GM18909 (cell line): ENCODE measurements at regions not wholly inside any gene's neighbourhood (a gene's known extent, or its start where the extent isn't known, plus 50 kb on each side); places are given as distances from the start of the nearest gene placed in this dataset.

Experiments
- ATAC-seq: cut with Tn5 transposase; IDR thresholded peaks from one replicate; pipeline ENCODE4 v1.9.1; 2021; ENCODE audit warnings: mild to moderate bottlenecking; ENCODE audit not compliant: unreplicated experiment, poor library complexity

GRCh38 chr2:576292-576691 is 100.9 kb downstream of the TMEM18 start:
- ATAC-seq: no peak

GRCh38 chr2:575727-576236 is 101.4 kb downstream of the TMEM18 start:
- no peak for ATAC-seq

DNA sequence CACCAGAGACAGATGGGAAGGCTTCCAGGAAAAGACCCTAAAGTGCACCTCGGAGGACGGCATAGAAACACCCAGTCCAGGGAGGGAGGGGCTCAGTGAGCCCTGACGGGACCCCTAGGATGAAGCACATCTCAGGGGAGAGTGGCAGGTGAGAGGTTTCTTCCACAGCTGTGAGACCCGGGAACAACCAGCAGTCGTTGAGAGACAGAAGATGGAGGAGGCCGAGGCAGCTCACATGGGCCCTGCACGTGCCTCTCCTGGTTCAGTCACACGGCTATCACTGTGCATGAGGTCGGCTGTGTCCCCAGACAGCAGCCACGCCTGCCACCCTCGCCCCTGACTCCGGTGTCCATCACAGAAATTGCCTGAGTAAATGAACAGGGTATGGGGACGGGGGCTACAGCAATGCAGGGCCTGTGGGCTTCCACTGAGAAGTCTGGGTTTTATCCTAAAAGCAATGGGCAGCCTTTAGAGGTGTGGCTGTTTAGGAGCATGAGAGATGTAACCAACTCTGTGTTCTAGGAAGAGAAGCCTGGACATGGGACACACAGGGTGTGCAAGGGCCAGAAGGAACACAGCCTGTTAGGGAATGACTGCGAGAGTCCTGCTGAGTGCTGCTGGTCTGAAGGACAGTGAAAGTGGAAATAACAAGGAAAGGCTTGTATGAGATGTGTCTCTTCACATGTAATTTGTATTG is 102.0 kb downstream of the TMEM18 start:
- no peak for ATAC-seq

DNA sequence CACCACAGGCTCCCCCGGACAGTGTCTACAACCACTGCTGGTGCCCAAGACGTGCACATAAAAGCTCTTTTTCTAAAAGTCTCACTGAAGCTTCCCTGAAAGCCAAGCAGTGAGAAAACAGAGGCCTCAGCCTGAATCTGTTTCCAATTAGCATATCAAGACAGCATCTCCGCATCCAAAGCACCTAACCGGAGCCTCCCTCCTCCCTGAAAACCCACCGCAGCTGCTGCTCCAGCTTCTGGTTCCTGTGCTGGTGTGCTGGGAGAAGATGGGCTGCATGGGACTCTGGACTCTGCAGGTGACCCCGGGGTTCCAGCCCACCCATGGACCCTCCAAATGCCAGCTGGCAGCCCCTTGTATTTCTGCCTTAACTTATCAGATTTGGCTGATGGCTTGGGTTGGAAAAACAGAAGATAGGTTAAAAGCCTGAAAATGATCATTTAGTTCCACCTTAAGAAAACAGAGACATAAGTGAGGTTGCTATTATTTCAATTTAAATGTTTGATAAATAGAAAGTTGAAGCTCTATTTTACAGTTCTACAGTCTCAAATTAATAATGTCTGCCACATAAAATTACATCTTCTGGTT is 103.3 kb downstream of the TMEM18 start:
- ATAC-seq: no peak

GRCh38 chr2:573025-573424 is 104.2 kb downstream of the TMEM18 start:
- ATAC-seq: no peak

- no peak for ATAC-seq
These were observed 107.5 kb downstream of the TMEM18 start for GRCh38 chr2:569681-570080.

DNA sequence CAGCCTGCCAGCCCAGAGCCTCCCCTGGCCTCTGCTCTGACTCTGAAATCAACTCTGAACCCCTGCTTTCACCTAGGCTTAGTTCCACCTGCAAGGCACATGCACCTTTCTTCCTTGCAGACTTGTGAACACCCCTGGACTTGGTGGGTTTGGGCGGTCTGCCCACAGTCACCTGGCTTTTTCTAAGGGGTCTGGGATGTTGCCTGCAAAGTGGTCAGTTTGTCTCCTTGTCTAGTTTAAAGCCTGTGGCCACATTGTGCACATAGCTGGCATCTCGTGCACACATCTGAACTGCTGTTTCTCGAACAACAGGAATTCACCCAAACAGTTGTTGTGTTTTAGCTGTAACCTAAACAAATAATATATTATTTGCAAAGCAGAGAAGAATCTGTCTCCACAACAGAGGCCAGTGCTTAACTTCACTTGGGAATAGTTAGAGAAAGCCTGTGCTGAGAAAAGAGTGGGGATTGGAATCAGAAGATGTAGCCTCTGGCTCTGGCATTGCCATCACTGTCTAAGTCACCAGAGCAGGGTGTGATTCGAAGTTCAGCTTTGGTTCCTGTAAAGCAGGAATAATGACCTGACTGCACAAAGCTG is 108.5 kb downstream of the TMEM18 start:
- no peak for ATAC-seq

- ATAC-seq: no peak
These were observed 109.2 kb downstream of the TMEM18 start for GRCh38 chr2:567865-568638.

DNA sequence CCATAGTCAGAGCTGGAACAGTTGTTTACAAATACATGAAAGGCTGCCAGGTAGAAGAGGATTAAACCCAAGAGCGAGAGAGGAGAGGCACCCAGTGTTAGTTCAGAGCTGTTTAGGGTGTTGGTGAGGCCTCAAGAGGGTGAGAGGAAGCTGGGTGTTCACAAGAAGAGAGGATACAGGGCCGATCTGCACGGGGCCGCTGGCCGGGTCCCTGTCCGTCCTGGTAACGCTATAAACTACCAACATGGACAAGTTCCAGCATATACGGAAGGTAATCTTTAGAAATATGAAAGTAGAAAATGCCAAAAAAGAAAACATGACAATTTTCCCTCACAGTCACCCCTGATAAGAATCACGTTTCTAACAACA is 109.7 kb downstream of the TMEM18 start:
- ATAC-seq: no peak

GRCh38 chr2:566379-567313 is 110.6 kb downstream of the TMEM18 start:
- no peak for ATAC-seq

- no peak for ATAC-seq
These were observed 112.6 kb downstream of the TMEM18 start for GRCh38 chr2:564471-565181.

DNA sequence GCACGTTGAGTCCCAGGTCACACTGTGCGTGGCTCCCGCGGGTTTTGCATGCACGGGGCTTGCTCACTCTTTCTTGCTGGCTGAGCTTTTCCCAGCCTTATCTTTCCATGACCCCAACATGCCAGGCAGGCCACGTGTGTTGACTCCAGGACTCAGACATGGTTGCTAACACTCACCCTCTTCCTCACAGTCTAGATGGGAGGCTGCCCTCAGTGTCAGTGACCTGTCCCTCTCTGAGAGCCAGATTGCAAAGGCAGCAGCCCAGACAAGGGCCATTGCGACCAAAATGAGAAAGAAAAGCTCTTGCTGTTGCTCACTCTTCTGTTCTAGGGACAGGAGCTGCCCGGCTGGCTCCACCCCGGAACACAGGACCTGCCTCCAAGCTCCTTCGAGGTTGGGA is 113.7 kb downstream of the TMEM18 start:
- ATAC-seq: no peak

GRCh38 chr2:562391-563364 is 114.5 kb downstream of the TMEM18 start:
- no peak for ATAC-seq

DNA sequence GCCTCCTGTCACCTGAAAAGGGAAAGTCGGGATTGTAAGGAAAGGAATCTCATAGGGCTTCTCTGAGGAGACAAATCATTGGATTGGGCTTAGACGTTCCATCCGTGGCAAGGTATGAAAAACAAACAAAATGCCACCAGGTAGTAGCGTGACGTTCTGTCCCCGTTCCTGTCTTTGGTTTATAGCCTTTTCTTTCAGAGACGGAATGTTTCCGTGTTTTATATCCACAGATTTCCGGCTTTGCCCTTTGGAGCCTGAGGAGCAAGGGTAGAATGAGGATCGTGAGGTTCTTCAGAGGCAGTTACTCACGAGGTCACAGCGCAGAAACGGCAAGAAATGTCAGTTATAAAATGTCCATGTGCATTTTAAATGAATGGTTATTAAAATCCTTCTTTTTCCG is 118.3 kb downstream of the TMEM18 start:
- no peak for ATAC-seq

GRCh38 chr2:558302-558642 is 118.9 kb downstream of the TMEM18 start:
- no peak for ATAC-seq

- no peak for ATAC-seq
These were observed 119.4 kb downstream of the TMEM18 start for GRCh38 chr2:557635-558301.

- ATAC-seq: no peak
These were observed 120.7 kb downstream of the TMEM18 start for GRCh38 chr2:556485-556884.
